Thoracic aorta (tissue), 2 donors: ENCODE measurements at regions not wholly inside any gene's neighbourhood (a gene's known extent, or its start where the extent isn't known, plus 50 kb on each side); places are given as distances from the start of the nearest gene placed in this dataset.

Experiments
- ATAC-seq: fragments of 150-250 bp; one replicate; pipeline ENCODE4 v1.8.0; 2017; ENCODE audit warnings: low read depth; ENCODE audit not compliant: insufficient number of reproducible peaks, low FRiP score
- DNase-seq: peaks from one replicate; pipeline ENCODE4 v3.0.0-alpha.2; 2020; ENCODE audit warnings: low spot score
- H3K27ac ChIP-seq, 2 donors: fragments of 200-600 bp; sonication (generic); 1 replicate in 1 of 2; 2 replicates in 1 of 2; pipeline ENCODE4 v1.5.1; 2016; ENCODE audit warnings: mild to moderate bottlenecking in 2 of 2, moderate library complexity in 2 of 2
- H3K27me3 ChIP-seq: fragments of 200-600 bp; sonication (generic); replicated peaks from 2 replicates; pipeline ENCODE4 v1.6.0; 2016; ENCODE audit warnings: mild to moderate bottlenecking; ENCODE audit not compliant: insufficient read depth
- H3K36me3 ChIP-seq: fragments of 200-600 bp; sonication (generic); one replicate; pipeline ENCODE4 v1.5.1; 2016
- H3K4me1 ChIP-seq, 2 donors: fragments of 200-600 bp; sonication (generic); 1 replicate in 1 of 2; 2 replicates in 1 of 2; pipeline versions ENCODE4 v1.5.1 to v1.6.0; 2016; ENCODE audit warnings: low read depth in 2 of 2, mild to moderate bottlenecking in 1 of 2; ENCODE audit not compliant: control insufficient read depth in 1 of 2
- H3K4me3 ChIP-seq: fragments of 200-600 bp; sonication (generic); 2 replicates; pipeline ENCODE4 v1.5.1; 2016; ENCODE audit warnings: mild to moderate bottlenecking
- H3K9me3 ChIP-seq: fragments of 200-600 bp; sonication (generic); 2 replicates; pipeline ENCODE4 v1.5.1; 2016
- CTCF ChIP-seq: fragments of 200-600 bp; sonication (generic); IDR thresholded peaks from one replicate; pipeline ENCODE4 v1.5.1; 2019; ENCODE audit warnings: antibody characterized with exemption

- no peaks in the 10 kb centered on the region for H3K9me3 ChIP-seq
- no peak for DNase-seq
- no peaks in the 10 kb centered on the region for H3K36me3 ChIP-seq
- TF ChIP-seq CTCF: no peak
- H3K27ac ChIP-seq: no peak overlapping the region
- no peak for ATAC-seq
- H3K4me1 ChIP-seq: no peaks in the 10 kb centered on the region
- H3K27me3 ChIP-seq: no peaks in the 10 kb centered on the region
- H3K4me3 ChIP-seq: no peak overlapping the region
These were observed 343.9 kb upstream of the ACVR2A start for GRCh38 chr2:147500819-147501395.

- Histone ChIP-seq H3K36me3 (no peaks in the 10 kb centered on the region), H3K4me1 (no peaks in the 10 kb centered on the region), H3K27ac (no peak overlapping the region), H3K27me3 (no peaks in the 10 kb centered on the region), H3K4me3 (no peak overlapping the region), H3K9me3 (no peaks in the 10 kb centered on the region)
- ATAC-seq (no peak), DNase-seq (no peak)
- no peak for TF ChIP-seq CTCF
These were observed 344.6 kb upstream of the ACVR2A start for GRCh38 chr2:147500229-147500628.

- TF ChIP-seq CTCF: no peak
These were observed 345.0 kb upstream of the ACVR2A start for GRCh38 chr2:147499785-147500184.

GRCh38 chr2:147495734-147496133 is 349.1 kb upstream of the ACVR2A start:
- Histone ChIP-seq H3K27ac (no peak overlapping the region), H3K4me1 (no peaks in the 10 kb centered on the region), H3K27me3 (no peaks in the 10 kb centered on the region), H3K4me3 (no peak overlapping the region), H3K36me3 (no peaks in the 10 kb centered on the region), H3K9me3 (no peaks in the 10 kb centered on the region)
- no peak for TF ChIP-seq CTCF
- ATAC-seq (no peak), DNase-seq (no peak)

More at GRCh38 chr2:147499785-147500184, 345.0 kb upstream of the ACVR2A start:
- H3K27me3 ChIP-seq: no peaks in the 10 kb centered on the region
- H3K4me3 ChIP-seq: no peak overlapping the region
- H3K9me3 ChIP-seq: no peaks in the 10 kb centered on the region
- no peak overlapping the region for H3K27ac ChIP-seq
- no peak for DNase-seq
- ATAC-seq: no peak
- H3K36me3 ChIP-seq: no peaks in the 10 kb centered on the region
- H3K4me1 ChIP-seq: no peaks in the 10 kb centered on the region

- Histone ChIP-seq H3K27ac (no peak overlapping the region), H3K4me1 (no peaks in the 10 kb centered on the region), H3K36me3 (no peaks in the 10 kb centered on the region), H3K9me3 (no peaks in the 10 kb centered on the region), H3K4me3 (no peak overlapping the region), H3K27me3 (no peaks in the 10 kb centered on the region)
- DNase-seq (no peak), ATAC-seq (no peak)
- TF ChIP-seq CTCF: no peak
These were observed 352.4 kb upstream of the ACVR2A start for GRCh38 chr2:147492471-147492870.
